ENCODE measurements at regions not wholly inside any gene's neighbourhood (a gene's known extent, or its start where the extent isn't known, plus 50 kb on each side); places are given as distances from the start of the nearest gene placed in this dataset.
"Not testable (repeated sequence)": the region's sequence is repeated elsewhere in the genome, so short reads cannot be mapped to it uniquely, and the experiment has no call there.

DNA sequence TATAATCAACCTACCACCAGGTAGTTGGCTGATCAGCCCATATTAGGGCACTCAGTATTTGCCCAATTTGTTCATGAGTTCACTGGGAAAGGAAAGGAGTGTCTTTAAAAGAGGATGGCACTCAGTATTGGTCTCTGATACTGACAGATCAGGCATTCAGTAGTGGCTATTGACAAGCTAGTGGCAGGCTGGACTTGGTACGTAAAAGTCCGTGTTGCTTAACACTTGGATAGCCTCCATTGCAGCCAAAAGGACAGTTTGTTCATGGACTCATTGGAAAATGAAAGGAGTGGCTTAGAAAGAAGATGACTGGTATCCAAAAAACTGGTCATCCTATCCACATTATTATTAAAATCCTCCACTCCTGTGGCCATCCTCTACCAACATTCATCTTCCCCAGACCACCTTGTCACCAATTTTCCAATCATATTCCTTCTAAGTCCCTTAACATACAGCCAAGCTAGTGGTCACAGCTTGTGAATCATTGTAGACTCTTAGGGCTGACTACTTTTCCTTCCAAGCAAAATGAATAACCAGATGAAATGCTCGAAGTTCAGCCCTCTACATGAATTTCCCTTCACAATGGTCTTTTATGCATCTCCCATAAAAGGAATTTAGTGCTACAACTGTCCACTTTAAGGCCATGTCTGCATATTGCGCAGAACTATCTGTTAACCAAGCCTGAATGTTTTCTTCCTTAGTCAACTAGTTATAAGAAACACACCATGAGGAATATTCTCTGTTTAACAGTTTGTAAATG is 78.6 kb upstream of the MAGI2 start:
- DNase-seq, result no peak

GRCh38 chr7:79531116-79531515 is 77.6 kb upstream of the MAGI2 start:
- DNase-seq, result no peak

DNA sequence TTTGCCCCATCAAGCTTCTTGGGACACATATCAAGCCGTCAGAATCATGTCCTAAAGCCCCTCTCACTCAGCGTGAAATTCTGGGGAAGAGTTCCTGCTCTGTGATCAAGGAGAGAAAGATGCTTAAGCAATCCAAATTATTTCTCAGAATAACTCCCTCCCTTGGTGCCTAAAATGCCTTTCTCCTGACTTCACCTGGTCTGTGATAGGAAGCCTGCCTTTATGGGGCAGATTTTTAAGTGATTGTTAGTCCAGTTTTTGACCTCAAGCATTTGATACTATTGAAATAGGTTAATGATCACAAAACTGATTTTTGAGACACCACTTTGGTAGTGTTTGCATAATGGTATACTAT is 76.4 kb upstream of the MAGI2 start:
- DNase-seq, result no peak

GRCh38 chr7:79529214-79529880 is 75.9 kb upstream of the MAGI2 start:
- DNase-seq, result no peak

- no peak for DNase-seq
Measured at GRCh38 chr7:79528421-79528820, 75.0 kb upstream of the MAGI2 start.

DNA sequence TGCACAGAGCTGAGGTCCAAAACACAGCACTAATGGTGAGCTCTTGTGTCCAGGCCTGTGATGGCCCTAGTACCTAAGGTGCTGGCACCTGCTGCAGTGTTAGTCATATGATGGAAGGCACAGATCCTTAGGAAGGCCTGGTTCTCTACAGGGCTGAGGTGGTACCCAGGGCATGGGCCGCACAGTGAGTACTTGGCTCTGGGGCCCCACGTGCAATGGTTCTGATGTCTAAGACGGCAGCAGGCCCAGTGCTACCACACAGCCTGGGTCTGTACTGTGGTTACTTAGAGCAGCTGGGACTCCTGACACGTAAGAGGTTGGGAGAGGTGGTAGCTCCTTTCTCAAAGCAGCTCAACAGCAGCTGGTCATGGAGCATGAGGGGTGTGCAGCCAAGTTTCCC is 70.6 kb upstream of the MAGI2 start:
- DNase-seq, result no peak

- no peak for DNase-seq
Measured at GRCh38 chr7:79523436-79523835, 70.0 kb upstream of the MAGI2 start.

DNA sequence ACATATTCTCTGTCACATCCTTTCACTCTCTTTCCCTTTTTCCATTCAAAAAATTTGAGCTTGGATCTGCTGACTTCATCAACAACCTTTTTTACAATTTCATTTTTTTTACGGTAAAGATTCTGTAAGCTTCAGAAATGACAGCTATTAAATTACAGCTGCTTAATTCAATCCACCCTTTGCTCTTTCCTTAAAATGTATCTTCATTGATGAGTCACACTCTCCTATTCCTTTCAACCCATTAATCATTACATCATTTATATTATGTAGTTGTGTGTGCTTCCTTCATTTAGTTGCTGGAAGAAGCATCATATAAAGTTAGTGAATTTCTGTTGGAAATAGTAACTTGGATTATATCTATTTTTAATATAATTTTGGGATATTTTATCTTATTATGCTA is 67.1 kb upstream of the MAGI2 start:
- no peak for DNase-seq

- DNase-seq, result no peak
Measured at GRCh38 chr7:79515358-79515757, 61.9 kb upstream of the MAGI2 start.

DNA sequence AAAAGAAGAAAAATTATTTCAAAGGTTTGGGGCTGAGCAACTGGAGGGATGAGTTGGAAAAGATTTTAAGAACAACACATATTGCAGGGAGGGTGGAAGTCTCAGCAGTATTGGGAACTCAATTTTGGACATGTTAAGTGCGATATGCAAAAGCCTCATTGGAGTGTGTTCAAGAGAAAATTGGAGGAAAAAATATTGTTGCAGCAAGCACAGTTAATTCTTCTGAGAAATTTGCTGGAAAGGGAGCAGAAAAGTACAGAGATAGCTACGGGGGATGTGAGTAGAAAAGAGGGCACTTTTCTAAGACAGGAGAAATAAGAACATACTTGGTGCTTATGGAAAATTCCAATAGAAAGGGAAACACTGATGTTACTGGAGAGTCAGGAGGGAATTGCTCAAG is 59.8 kb upstream of the MAGI2 start:
- DNase-seq, result no peak

DNA sequence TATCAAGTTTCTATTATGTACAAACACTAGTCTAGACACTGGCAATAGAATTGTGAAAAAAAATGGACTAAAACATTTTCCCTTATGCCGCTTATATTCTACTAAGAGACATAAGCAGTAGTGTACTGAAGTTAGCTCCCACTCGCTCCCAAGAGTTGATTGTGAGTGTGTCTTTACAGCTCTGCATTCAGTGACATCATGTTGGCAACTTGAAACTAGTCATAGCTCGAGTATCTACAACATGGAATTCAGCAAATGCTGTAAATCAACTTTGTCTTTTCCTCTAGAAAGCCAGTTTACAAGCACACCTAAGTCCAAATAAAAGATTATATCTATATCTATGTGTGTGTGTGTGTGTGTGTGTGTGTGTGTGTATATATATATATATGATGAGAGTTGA is 58.8 kb upstream of the MAGI2 start:
- DNase-seq, result no peak

DNA sequence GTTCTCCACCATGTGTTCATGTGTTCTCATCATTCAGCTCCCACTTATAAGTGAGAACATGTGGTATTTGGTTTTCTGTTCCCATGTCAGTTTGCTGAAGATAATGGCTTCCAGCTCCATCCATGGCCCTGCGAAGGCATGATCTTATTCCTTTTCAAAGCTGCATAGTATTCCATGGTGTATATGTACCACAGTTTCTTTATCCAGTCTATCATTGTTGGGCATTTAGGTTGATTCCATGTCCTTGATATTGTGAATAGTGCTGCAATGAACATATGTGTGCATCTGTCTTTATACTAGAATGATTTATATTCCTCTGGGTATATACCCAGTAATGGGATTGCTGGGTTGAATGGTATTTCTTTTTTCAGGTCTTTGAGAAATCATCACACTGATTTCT is 57.6 kb upstream of the MAGI2 start:
- not testable (repeated sequence) for DNase-seq

DNA sequence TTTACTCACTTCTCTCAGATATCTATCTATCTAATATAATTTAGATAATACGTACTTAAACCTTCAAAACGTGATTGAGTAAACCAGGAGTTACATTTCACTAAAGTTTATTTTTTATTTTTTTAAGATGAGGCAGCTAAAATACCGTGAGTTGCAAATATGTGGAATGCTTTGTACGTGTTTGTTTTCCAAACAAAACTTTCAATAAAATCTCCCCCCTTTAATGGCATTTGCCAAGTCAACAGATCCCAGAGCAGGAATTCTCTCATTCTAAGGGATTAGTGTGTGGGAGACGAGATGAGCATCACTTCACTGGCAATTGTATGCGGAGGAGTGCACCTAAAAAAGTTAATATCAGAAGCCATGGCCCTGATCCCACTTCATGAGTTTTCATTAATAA is 53.7 kb upstream of the MAGI2 start:
- DNase-seq, result no peak

DNA sequence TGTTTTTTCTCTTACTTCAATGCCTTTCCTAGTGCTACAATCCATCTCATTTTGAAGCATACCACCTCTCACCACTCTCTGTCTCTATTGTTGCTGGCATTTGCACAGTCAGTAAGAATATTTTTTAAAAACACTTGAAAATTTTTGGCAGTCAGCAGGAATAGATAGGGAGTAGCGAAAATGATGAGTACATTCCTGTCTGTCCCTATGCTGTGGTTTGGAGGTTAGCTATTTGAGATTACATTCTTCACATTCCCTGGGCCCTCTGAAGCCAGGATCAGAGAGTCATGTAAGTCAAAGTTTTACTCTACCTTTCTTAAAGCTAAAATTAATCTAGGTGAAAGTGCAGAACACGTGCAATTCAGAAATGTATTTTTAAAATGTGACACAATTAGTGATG is 53.0 kb upstream of the MAGI2 start:
- DNase-seq, result no peak

DNA sequence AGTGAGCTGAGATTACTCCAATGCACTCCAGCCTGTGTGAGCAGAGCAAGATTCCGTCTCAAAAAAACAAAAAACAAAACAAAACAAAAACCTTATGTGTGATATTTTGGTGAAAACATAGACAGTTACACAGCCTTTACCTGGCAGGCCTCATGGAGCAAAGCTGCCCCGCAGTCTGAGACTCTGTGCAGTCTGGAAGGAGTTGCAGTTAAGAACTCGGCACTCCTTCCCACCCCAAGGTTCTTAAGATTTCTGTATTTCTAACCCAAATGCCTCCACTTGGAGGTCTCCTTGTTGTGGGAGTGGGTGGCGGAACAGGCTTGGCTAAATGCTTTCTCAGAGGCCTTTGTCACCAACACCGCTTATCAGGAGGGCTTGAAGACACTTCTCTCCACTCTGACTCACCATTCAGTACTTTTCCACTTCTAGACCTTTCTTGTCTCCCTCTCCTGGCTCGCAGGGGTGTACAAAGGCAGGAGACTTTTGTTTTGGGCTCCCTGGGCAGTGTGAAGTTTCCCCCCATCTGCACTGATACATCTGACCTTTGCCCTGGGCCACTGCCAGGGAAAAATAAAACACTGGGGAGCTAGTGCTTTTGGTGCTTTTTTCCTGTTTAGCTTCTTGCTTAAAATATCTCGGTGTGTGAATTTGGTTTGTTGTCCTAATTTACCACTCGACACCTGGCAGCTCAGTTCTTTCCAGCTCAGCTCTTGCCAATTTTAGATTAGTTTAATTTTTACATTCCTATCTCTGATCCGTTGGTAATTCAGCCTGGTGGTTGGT is 51.3 kb upstream of the MAGI2 start:
- DNase-seq, result no peak

Measured in activated CD4-positive, CD25-positive, alpha-beta regulatory T cell treated with anti-CD3 and anti-CD28 coated beads, Interleukin-2, amount 50 U/mL, for 72 hours (primary cell).